Lower leg skin (tissue), 4 donors: ENCODE measurements at regions not wholly inside any gene's neighbourhood (a gene's known extent, or its start where the extent isn't known, plus 50 kb on each side); places are given as distances from the start of the nearest gene placed in this dataset.
A peak's percentile ranks its signal among the peaks of the same experiment; 100 is the strongest.

Experiments used
- DNase-seq, 2 donors: peaks; one replicate each; pipeline ENCODE4 v3.0.0-alpha.2; 2019; ENCODE audit warnings: low spot score in 2 of 2
- H3K4me3 ChIP-seq: fragments of 200-600 bp; sonication (generic); 2 replicates; pipeline ENCODE4 v1.5.1; 2017; ENCODE audit warnings: mild to moderate bottlenecking, low read depth; ENCODE audit not compliant: poor library complexity, severe bottlenecking
- POLR2A ChIP-seq, 2 donors: fragments of 450-650 bp; IDR thresholded peaks; one replicate each; pipeline ENCODE4 v1.6.1; 2016 to 2017; ENCODE audit warnings: antibody characterized with exemption in 2 of 2, mild to moderate bottlenecking in 1 of 2, moderate library complexity in 1 of 2
- WGBS, 2 donors: methylation state at CpG; one replicate each; pipeline ENCODE4 v1.1.5; 2018; 5-methylcytosine and 5-hydroxymethylcytosine counted together
- intact Hi-C: fragments of 100-400 bp; cut with DNase I; formaldehyde crosslinking; loops from one replicate; pipeline ENCODE4 v1.15.0; 2023; ENCODE audit warnings: low total_unique reads
- TF ChIP-seq, protein P1 (sequence below), 3 donors: fragments of 450-650 bp; IDR thresholded peaks; one replicate each; pipeline ENCODE4 v1.5.1; 2016; ENCODE audit warnings: antibody characterized with exemption in 3 of 3, mild to moderate bottlenecking in 3 of 3, moderate library complexity in 2 of 3

DNA sequence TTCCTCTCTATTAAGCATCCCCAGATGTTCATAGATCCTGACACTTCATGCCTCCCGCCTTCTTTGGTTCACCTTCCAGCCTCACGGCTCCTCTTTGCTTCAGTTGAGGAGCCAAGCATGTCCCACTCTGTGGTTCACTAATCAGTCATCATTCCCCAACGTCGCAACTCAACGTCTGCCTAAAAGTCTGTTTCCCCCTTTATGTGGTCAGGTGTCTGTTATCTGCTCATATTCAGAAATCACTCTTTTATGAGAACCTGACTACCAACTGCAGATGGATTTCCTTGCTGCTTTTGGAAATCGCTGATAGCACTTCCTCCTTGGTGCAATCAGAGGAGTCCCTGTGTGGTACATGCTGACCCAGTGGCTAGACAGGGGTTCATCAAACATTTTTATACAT lies 94.1 kb upstream of the VANGL1 start:
- H3K4me3 ChIP-seq, result no peak overlapping the region
- TF ChIP-seq, protein P1, sequence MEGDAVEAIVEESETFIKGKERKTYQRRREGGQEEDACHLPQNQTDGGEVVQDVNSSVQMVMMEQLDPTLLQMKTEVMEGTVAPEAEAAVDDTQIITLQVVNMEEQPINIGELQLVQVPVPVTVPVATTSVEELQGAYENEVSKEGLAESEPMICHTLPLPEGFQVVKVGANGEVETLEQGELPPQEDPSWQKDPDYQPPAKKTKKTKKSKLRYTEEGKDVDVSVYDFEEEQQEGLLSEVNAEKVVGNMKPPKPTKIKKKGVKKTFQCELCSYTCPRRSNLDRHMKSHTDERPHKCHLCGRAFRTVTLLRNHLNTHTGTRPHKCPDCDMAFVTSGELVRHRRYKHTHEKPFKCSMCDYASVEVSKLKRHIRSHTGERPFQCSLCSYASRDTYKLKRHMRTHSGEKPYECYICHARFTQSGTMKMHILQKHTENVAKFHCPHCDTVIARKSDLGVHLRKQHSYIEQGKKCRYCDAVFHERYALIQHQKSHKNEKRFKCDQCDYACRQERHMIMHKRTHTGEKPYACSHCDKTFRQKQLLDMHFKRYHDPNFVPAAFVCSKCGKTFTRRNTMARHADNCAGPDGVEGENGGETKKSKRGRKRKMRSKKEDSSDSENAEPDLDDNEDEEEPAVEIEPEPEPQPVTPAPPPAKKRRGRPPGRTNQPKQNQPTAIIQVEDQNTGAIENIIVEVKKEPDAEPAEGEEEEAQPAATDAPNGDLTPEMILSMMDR (IDR thresholded peaks at IDR 0.05), result no peak
- 71 to 73% methylated on average over 6 of the region's 6 CpGs for WGBS, 2 donors
- no peak for DNase-seq
- intact Hi-C loops, result no loop called here

DNA sequence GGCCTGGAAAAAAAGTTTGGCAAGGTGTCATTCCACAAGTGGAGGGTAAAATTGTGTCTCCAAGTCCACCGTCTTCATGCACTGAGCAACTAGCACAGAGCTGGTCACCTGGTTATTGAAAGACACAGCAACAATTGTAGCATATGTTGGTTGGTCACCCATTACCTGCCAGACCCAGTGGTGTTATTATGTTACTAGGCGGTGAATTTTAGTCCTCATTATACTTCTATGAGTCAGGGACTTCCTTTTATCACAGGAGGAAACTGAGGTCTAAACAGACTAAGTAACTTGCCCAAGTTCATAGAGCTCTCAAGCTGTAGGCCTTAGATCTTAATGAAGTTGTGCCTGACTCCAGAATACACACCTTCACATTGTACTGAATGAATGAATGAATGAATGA lies 94.9 kb upstream of the VANGL1 start:
- no peak overlapping the region for H3K4me3 ChIP-seq
- TF ChIP-seq POLR2A (IDR thresholded peaks at IDR 0.05), result no peak
- TF ChIP-seq, protein P1 (IDR thresholded peaks at IDR 0.05), result no peak
- 91 to 94% methylated on average over 2 of the region's 2 CpGs for WGBS, 2 donors
- no peak for DNase-seq
- intact Hi-C loops, result no loop called here

DNA sequence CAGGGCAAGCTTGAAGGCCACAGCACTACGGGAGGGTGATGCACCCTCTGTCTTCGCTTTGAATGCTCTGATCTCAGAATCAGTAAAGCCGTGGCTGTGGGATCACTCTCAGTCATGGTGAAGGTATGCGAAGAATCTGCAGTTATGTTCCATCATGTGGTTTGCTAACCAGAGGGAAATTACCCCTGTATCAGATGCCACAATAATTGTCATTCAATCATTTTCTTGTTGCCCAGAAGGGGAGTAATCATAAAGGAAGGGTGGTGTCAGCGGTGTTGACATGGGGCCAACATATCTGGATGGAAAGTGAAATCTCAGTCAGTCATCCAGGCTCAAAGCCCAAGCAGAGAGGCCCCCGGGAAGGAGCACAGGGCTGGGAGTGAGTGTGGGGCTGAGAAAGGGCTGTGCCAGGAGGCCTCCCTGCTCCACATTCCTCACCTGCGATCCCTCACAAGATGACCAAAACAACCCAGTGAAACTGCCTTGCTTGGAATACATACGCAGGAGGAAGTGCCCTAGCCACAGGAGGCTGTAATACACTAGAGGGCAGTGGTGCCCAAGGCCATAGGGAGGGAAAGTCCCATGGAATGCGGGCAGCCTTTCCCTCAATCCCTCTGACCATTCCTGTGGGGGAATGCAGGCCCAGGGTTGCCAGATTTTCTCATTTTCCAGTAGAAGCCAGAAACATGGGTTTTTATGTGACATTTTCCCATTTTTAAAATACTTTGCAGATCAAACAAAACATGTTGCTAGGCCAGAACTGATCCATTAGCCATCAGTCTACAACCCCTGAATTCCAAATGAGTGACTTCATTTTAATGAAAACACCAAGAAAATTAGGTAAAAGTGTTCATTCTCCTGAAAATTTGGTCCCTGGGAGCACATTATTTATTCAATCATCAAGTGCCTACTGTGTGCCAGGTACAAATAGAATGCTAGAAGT lies 95.7 kb upstream of the VANGL1 start:
- no peak overlapping the region for H3K4me3 ChIP-seq
- peak in 1 of 2 donors; percentile 22 for DNase-seq
- intact Hi-C loops, result no loop called here

DNA sequence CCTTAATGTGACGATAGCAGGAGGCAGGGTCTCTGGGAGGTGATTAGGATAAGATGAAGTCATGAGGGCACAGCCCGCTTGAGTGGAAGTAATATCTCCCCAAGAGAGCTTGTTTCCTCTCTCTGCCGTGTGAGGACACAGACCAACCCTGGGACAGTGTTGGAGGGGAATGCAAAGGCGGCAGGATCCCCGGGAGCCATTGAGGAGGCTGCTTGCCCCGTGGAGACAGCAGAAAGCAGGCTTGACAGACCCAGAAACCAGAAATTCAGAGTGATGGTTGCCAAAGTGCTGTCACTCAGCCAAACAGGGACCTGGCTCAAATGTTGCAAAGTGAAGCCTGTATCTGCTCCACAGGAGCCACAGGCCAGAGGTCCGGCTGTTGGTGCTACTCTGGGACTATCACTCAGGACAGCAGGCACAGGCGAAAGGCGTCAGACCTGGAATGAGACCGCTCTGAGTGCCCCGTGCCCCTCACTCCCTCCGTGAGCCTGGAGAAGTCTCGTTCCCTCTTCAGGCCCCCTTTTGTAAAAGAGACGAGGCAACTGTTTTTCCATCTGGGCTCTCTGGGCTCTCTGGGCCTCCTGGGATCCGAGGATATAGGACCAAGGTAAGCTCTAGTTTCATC lies 96.6 kb upstream of the VANGL1 start:
- TF ChIP-seq, protein P1 (IDR thresholded peaks at IDR 0.05), result no peak
- TF ChIP-seq POLR2A (IDR thresholded peaks at IDR 0.05), result no peak
- no peak overlapping the region for H3K4me3 ChIP-seq
- 71 to 74% methylated on average over 15 of the region's 15 CpGs for WGBS, 2 donors
- intact Hi-C loops, result no loop called here
- no peak for DNase-seq

More for the DNA sequence above, 95.7 kb upstream of the VANGL1 start:
- 23 to 29% methylated on average over 9 of the region's 9 CpGs for WGBS, 2 donors
- TF ChIP-seq POLR2A (IDR thresholded peaks at IDR 0.05), result no peak
- TF ChIP-seq, protein P1 (IDR thresholded peaks at IDR 0.05), result no peak

DNA sequence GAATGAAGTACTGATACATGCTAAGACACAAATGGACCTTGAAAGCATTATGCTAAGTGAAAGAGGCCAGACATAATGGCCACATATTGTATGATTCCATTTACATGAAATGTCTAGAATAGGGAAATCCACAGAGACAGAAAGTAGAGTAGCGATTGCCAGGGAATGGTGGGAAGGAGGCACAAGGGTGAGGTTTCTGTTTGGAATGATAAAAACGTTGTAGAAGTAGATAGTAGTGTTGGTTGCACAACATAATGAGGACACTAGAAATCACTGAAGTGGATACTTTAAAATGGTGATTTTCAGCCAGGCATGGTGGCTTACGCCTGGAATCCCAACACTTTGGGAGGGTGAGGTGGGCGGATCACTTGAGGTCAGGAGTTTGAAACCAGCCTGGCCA lies 97.6 kb upstream of the VANGL1 start:
- DNase-seq, result no peak
- no peak for TF ChIP-seq POLR2A (IDR thresholded peaks at IDR 0.05)
- TF ChIP-seq, protein P1 (IDR thresholded peaks at IDR 0.05), result no peak
- WGBS, 2 donors, result 75 to 76% methylated on average over 4 of the region's 4 CpGs
- intact Hi-C loops, result no loop called here
- no peak overlapping the region for H3K4me3 ChIP-seq
